Panc1 (cell line): ENCODE measurements at regions not wholly inside any gene's neighbourhood (a gene's known extent, or its start where the extent isn't known, plus 50 kb on each side); places are given as distances from the start of the nearest gene placed in this dataset.

Experiments used
- ATAC-seq: fragments of 200-7000 bp; cut with Tn5 transposase; 2 replicates; pipeline ENCODE4 v1.9.1; 2020; ENCODE audit warnings: mild to moderate bottlenecking, moderate library complexity
- BruUV-seq: library from RNA; stranded (reverse); fragments of 400-500 nt; replicated peaks from 2 replicates; lab custom pipeline; 2021; lab: Mats Ljungman, UMichigan
- CTCF ChIA-PET: fragments of 300-600 bp; sonication (Branson Sonifier 250); formaldehyde crosslinking; loops from one replicate; lab custom pipeline; 2022; ENCODE audit warnings: antibody characterized with exemption; lab: Charles Lee
- POLR2A ChIA-PET: fragments of 300-600 bp; sonication (Branson Sonifier 250); formaldehyde crosslinking; loops from one replicate; lab custom pipeline; 2022; ENCODE audit warnings: antibody characterized with exemption; lab: Charles Lee
- DNase-seq: peaks from one replicate; pipeline ENCODE4 v3.0.0-alpha.2; 2010; ENCODE audit warnings: low read depth, low spot score
- H3K27ac ChIP-seq: 2 replicates; pipeline ENCODE4 v1.5.1; 2011; ENCODE audit warnings: mild to moderate bottlenecking, low read length, inconsistent platforms
- H3K27me3 ChIP-seq: fragments of 200-500 bp; sonication (Bioruptor generic); 2 replicates; pipeline ENCODE4 v1.6.0; 2014; ENCODE audit warnings: low read length, inconsistent platforms; ENCODE audit not compliant: control insufficient read depth, insufficient read depth
- H3K36me3 ChIP-seq: fragments of 200-500 bp; sonication (Bioruptor generic); 2 replicates; pipeline ENCODE4 v1.5.1; 2014; ENCODE audit warnings: inconsistent platforms, mild to moderate bottlenecking, low read length, moderate library complexity; ENCODE audit not compliant: control insufficient read depth, insufficient read depth
- H3K4me1 ChIP-seq: 2 replicates; pipeline ENCODE4 v1.5.1; 2011; ENCODE audit warnings: inconsistent platforms, mild to moderate bottlenecking, low read length, moderate library complexity; ENCODE audit not compliant: control insufficient read depth, insufficient read depth
- H3K4me3 ChIP-seq, 2 experiments: 2 replicates each; pipeline ENCODE4 v1.5.1; 2011 to 2012; ENCODE audit warnings: low read depth in 2 of 2, low read length in 2 of 2, mild to moderate bottlenecking in 2 of 2, inconsistent platforms in 1 of 2, moderate library complexity in 1 of 2
- H3K9me3 ChIP-seq: fragments of 200-500 bp; sonication (Bioruptor generic); 2 replicates; pipeline ENCODE4 v1.5.1; 2014; ENCODE audit warnings: low read depth, mild to moderate bottlenecking, inconsistent platforms, low read length, moderate library complexity; ENCODE audit not compliant: control insufficient read depth, insufficient read depth
- CTCF ChIP-seq: fragments of 450-650 bp; IDR thresholded peaks from 2 replicates; pipeline ENCODE4 v1.5.1; 2017; ENCODE audit warnings: mild to moderate bottlenecking
- POLR2AphosphoS5 ChIP-seq: IDR thresholded peaks from 2 replicates; pipeline ENCODE4 v1.6.1; 2012; ENCODE audit warnings: mild to moderate bottlenecking, low read depth, low read length, moderate library complexity
- REST ChIP-seq, 2 experiments: IDR thresholded peaks; 2 replicates each; pipeline ENCODE4 v1.6.1; 2011 to 2012; ENCODE audit warnings: low read depth in 2 of 2, control low read depth in 1 of 2, low read length in 1 of 2, mild to moderate bottlenecking in 1 of 2, moderate library complexity in 1 of 2; ENCODE audit not compliant: insufficient read depth in 1 of 2
- SIN3A ChIP-seq: IDR thresholded peaks from 2 replicates; pipeline ENCODE4 v1.6.1; 2012; ENCODE audit warnings: low read depth, mild to moderate bottlenecking, low read length, moderate library complexity, borderline replicate concordance; ENCODE audit not compliant: insufficient read depth
- TCF7L2 ChIP-seq: IDR thresholded peaks from 2 replicates; pipeline ENCODE4 v1.6.1; 2011; ENCODE audit warnings: mild to moderate bottlenecking, low read depth, low read length, inconsistent platforms
- in situ Hi-C: cut with HindIII; loops from 2 replicates; pipeline ENCODE4 v1.10.0; 2016; ENCODE audit warnings: low sequenced_read_pairs, low pct_unique_long_range_greater_than_20kb
- intact Hi-C: fragments of 100-400 bp; cut with micrococcal nuclease; formaldehyde crosslinking; loops from one replicate; pipeline ENCODE4 v1.10.0; 2022; ENCODE audit not compliant: unreplicated experiment

GRCh38 chr11:97345032-97345431 is 955.2 kb downstream of the JRKL start:
- ATAC-seq, result no peak
- Histone ChIP-seq H3K4me3 (no peak overlapping the region), H3K36me3 (no peaks in the 10 kb centered on the region), H3K27ac (no peak overlapping the region), H3K9me3 (no peaks in the 10 kb centered on the region), H3K4me1 (no peaks in the 10 kb centered on the region), H3K27me3 (no peaks in the 10 kb centered on the region)
- in situ Hi-C loops (no loop called here), intact Hi-C loops (no loop called here)
- CTCF ChIA-PET, result no interaction called here
- DNase-seq, result no peak
- no peak for TF ChIP-seq REST (IDR thresholded peaks at IDR 0.05; ENCODE audit: insufficient read depth in 1 of 2, low read depth in 2 of 2, low read length in 1 of 2)
- no peak for TF ChIP-seq TCF7L2
- TF ChIP-seq CTCF, result no peak
- TF ChIP-seq SIN3A, result no peak
- no peak for TF ChIP-seq POLR2AphosphoS5
- POLR2A ChIA-PET, result no interaction called here
- no TSS peak for BruUV-seq

- DNase-seq (no peak), ATAC-seq (no peak)
- Histone ChIP-seq H3K4me3 (no peak overlapping the region), H3K9me3 (0 out of 2 replicates have a peak, but pooled peaks cover 4% of the 10 kb centered on the region), H3K4me1 (no peaks in the 10 kb centered on the region), H3K27ac (no peak overlapping the region), H3K36me3 (no peaks in the 10 kb centered on the region), H3K27me3 (no peaks in the 10 kb centered on the region)
- ChIA-PET POLR2A (no interaction called here), CTCF (no interaction called here)
- intact Hi-C loops, result no loop called here
- BruUV-seq, result no TSS peak
- in situ Hi-C loops, result no loop called here
- no peak for TF ChIP-seq REST (IDR thresholded peaks at IDR 0.05; ENCODE audit: insufficient read depth in 1 of 2, low read depth in 2 of 2, low read length in 1 of 2)
- no peak for TF ChIP-seq CTCF
- TF ChIP-seq SIN3A, result no peak
- TF ChIP-seq TCF7L2, result no peak
- no peak for TF ChIP-seq POLR2AphosphoS5
Observed at GRCh38 chr11:97349201-97349600, 959.4 kb downstream of the JRKL start.
